ENCODE measurements at regions not wholly inside any gene's neighbourhood (a gene's known extent, or its start where the extent isn't known, plus 50 kb on each side); places are given as distances from the start of the nearest gene placed in this dataset.
"Not testable (repeated sequence)": the region's sequence is repeated elsewhere in the genome, so short reads cannot be mapped to it uniquely, and the experiment has no call there.

GRCh38 chr1:4227986-4228385 lies 327.9 kb upstream of the C1orf174 start:
- no peak for ATAC-seq

DNA sequence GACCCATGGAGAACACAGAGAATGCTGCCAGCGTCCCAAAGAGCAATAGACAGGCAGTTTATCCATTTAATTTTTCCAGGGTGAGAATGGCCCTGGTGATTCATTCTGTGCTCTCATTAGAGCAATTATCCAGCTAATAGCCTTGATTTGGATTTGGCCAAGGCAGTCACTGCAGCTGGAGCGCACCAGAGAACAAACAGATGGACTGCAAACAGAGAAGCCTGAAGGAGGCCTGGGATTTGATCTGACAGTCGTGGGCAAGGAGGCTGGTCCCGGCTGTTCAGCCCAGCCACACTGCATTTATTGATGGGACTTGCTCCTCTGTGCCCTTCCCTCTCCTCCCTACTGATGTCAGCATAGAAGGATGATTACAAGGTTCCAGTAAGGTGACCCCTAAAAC lies 353.9 kb upstream of the C1orf174 start:
- no peak for ATAC-seq

DNA sequence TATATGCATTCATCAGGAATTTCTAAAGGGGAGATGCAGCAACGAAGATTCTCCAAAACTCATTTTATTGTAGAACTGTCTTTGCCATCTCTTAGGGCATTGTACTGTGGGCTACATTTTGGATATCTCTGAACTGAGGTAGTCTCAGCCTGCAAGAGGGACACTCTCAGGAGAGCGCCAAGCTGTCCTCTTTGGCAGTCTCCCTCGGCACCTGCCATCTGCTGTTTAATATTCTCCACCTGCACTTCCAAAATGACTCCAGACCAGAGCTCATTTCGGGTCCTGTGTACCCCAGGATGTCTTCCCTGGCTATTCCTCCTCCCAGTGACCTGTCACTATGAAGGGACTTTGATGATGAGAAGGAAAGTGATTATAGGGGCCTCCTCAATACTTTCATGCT lies 356.3 kb upstream of the C1orf174 start:
- ATAC-seq = no peak

DNA sequence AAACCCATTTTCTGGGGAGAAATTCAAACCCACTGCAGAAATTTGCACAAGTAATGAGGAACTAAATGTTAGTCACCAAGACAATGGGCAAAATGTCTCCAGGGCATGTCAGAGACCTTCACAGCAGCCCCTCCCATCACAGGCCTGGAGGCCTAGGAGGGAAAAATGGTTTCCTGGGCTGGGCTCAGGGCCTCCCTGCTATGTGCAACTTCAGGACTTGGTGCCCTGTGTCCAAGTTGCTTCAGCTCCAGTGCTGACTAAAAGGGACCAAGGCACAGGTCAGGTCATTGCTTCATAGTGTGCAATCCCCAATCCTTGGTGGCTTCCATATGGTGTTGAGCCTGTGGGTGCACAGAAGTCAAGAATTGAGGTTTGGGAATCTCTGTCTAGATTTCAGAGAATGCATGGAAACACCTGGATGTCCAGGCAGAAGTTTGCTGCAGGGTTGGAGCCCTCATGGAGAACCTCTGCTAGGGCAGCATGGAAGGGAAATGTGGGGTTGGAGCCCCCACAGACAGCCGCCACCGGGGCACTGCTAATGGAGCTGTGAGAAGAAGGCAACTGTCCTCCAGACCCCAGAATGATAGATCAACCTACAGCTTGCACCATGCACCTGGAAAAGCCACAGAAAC lies 358.2 kb upstream of the C1orf174 start:
- ATAC-seq = not testable (repeated sequence)

GRCh38 chr1:4261327-4261726 lies 361.3 kb upstream of the C1orf174 start:
- no peak for ATAC-seq

DNA sequence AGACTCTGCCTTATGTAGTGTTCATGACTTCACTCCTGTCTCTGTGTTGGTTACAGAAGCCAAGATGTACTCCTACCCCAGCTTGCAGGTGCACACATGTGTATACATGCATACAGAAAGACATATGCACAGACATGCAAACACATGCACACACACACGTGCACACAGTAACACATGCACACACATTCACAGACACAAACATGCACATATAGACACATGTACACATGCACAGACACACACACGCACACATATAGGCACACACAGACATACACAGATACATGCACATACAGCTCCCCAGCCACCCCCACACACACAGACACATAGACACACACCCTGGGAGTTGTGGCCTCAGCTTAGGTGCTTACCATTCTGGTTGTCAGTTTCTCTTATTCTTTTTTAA lies 362.6 kb upstream of the C1orf174 start:
- ATAC-seq = no peak

GRCh38 chr1:4263699-4264098 lies 363.6 kb upstream of the C1orf174 start:
- no peak for ATAC-seq

DNA sequence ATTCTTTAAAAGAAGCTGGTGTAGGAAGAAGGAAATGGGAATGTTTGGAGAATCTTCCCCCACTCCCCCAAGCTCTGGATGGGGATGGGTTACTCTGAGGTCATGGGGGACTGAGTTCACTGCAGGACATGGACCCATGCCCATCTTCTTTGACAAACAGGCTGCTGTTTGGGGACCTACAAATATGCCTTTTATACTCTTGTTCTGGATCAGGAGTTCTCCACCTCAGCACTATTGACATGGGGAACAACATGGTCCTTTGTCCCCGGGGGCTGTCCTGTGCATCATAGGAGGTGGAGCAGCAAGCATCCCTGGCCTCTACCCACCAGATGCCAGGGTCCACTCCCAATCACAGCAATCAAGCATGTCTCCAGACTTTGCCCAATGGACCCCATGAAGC lies 365.8 kb upstream of the C1orf174 start:
- ATAC-seq = no peak

GRCh38 chr1:4267381-4268261 lies 367.5 kb upstream of the C1orf174 start:
- ATAC-seq = no peak

DNA sequence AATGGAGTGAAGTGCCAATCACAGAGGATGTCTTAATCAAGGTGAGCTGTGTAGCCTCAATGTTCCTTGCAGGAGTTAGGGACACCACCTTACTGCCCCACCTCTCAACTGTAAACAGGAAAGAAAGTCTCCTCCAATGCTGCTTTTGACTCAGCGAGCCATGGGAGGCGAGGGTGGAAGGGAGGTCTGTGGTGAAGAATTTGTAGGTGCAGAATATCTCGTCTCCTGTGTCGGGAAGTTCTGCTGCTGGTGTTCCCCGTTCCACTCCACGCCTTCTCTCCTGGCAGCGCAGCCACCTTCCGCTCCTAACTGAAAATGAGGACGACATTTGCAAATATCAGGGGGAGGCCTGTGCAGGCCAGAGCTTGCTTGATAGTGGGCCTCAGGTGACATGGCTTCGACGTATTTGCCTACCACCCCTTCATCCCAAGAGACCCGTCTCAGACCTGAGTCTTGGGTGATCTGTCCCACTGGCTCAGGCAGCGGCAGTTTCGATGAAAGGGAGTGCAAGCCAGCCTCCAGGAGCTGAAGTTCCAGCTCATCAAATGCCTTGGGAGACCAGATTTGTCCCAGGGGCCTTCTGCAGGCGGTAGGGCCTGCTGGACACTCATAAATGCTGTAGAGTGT lies 368.3 kb upstream of the C1orf174 start:
- ATAC-seq = no peak

DNA sequence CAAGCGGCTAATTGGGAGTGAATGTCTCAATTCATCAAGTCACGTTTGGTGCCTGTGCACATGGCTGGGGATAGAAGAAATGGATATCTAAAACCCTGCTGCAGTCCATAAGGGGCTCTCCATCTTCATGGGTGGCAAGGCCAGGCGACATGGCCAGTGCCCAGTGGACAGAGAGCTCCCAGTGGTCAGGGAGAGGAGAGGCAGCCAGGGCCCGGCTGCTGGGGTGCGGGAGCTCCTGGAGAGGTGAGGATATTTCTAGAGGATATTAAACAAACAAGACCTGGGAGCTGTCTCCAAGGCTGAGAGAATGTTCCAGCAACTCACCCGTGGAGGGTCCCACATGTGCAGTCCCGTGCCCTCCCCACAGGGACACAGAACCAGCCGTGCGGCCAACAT lies 368.8 kb upstream of the C1orf174 start:
- no peak for ATAC-seq

- ATAC-seq = no peak
Observed at GRCh38 chr1:4269330-4269729, 369.3 kb upstream of the C1orf174 start.

GRCh38 chr1:4269952-4270570 lies 370.0 kb upstream of the C1orf174 start:
- ATAC-seq = no peak

GRCh38 chr1:4270651-4271337 lies 370.7 kb upstream of the C1orf174 start:
- no peak for ATAC-seq

DNA sequence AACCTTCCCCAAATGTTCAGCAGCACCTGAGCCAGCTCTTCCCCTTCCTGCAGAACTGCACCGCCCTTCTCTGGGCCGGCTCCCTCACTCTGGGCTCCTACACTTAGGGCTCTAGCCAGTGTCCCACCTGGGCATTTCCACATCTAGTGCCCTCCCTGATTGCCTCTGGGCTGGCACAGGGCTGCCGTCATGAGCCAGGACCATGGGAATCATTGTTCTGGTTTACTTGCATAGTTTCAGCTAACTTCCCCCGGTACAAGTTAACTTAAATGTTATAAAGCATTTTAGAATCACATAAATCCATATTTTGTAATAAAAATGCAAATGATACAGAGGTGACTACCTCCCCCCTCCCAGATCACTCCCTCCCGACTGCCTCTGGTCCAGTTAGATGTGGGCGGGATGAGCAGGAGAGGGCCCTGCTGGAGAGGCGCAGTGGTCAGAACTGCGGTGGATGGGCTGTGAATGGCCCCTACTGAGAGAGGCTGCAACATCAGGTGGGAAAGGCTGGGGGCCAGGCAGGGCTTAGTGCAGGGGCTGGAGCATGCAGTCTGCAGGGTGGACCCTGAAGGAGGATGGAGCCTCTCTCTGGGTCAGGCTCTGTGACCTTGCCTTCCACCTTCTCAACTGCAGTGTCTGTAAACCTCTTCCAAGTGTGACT lies 371.4 kb upstream of the C1orf174 start:
- ATAC-seq = no peak

GRCh38 chr1:4272568-4272967 lies 372.5 kb upstream of the C1orf174 start:
- ATAC-seq = no peak

GRCh38 chr1:4273243-4273642 lies 373.2 kb upstream of the C1orf174 start:
- no peak for ATAC-seq

DNA sequence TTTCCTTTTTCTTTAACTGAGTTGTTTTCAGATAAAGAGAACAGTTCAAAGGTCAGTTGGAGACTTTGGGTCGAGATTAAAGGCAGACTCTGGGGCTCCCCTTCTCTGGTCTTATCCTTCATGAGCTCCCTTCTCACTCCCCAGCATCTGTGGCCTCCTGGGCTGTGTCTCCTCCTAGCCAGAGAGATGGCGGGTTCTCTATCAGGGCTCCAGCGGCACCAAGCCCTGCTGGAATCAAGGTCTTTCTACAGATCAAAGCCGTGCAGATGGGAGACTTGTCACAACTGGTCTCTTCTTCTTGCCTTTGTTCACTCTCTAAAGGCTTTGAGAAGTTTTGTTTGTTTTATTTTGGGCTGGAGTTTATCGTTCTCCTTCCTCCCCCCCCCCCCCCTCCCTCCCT lies 373.7 kb upstream of the C1orf174 start:
- ATAC-seq = no peak

GRCh38 chr1:4275083-4275482 lies 375.0 kb upstream of the C1orf174 start:
- no peak for ATAC-seq

- ATAC-seq = no peak
Observed at GRCh38 chr1:4276238-4276637, 376.2 kb upstream of the C1orf174 start.

DNA sequence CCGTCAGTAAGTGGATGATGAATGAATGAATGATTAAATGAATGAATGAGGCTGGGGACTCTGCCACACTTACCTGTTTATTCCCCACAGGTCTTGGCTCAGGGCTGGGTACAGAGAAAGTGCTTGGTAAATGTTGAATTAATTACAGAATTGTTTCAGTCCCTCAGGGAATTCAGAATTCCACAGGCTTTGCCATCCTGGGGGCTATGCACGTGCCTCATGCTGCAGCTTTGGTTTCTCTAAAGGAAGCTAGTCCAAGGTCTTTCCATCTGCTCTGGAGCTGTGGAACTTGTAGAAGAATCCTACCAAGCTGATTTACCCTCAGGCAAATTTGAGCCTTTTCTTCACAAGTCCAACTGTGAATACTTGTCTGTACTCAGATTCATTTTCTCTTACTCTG lies 376.8 kb upstream of the AJAP1 start:
- ATAC-seq = no peak

- no peak for ATAC-seq
Observed at GRCh38 chr1:4284976-4285375, 369.4 kb upstream of the AJAP1 start.
